Muscle of leg (tissue), 3 donors: ENCODE measurements at regions not wholly inside any gene's neighbourhood (a gene's known extent, or its start where the extent isn't known, plus 50 kb on each side); places are given as distances from the start of the nearest gene placed in this dataset.

Experiments
- DNase-seq: peaks from one replicate; pipeline ENCODE4 v3.0.0; 2013
- H3K27ac ChIP-seq: one replicate; pipeline ENCODE4 v1.5.1; 2013; ENCODE audit warnings: mild to moderate bottlenecking, low read length, control low read depth
- H3K27me3 ChIP-seq: one replicate; pipeline ENCODE4 v1.6.1; 2013; ENCODE audit warnings: low read length; ENCODE audit not compliant: control insufficient read depth, insufficient read depth
- H3K36me3 ChIP-seq: one replicate; pipeline ENCODE4 v1.6.1; 2013; ENCODE audit warnings: low read length; ENCODE audit not compliant: control insufficient read depth, insufficient read depth
- H3K4me1 ChIP-seq: one replicate; pipeline ENCODE4 v1.6.1; 2013; ENCODE audit warnings: low read length; ENCODE audit not compliant: control insufficient read depth, insufficient read depth
- H3K4me3 ChIP-seq: one replicate; pipeline ENCODE4 v1.5.1; 2013; ENCODE audit warnings: low read length, control low read depth
- H3K9me3 ChIP-seq: replicated peaks from 2 replicates; pipeline ENCODE4 v1.6.1; 2013; ENCODE audit warnings: low read depth, low read length; ENCODE audit not compliant: control insufficient read depth
- WGBS: methylation state at CpG from one replicate; pipeline ENCODE4 v1.1.5; 2013; ENCODE audit warnings: missing lambda C conversion rate; ENCODE audit not compliant: insufficient coverage; 5-methylcytosine and 5-hydroxymethylcytosine counted together

- no peaks in the 10 kb centered on the region for H3K9me3 ChIP-seq
- H3K4me3 ChIP-seq, result no peak overlapping the region
- H3K4me1 ChIP-seq, result peaks cover 2% of the 10 kb centered on the region
- no peak for DNase-seq
- no peak overlapping the region for H3K27ac ChIP-seq
- H3K27me3 ChIP-seq, result no peaks in the 10 kb centered on the region
- H3K36me3 ChIP-seq, result no peaks in the 10 kb centered on the region
Measured at GRCh38 chr1:199404976-199405375, 622.5 kb upstream of the NR5A2 start.

DNA sequence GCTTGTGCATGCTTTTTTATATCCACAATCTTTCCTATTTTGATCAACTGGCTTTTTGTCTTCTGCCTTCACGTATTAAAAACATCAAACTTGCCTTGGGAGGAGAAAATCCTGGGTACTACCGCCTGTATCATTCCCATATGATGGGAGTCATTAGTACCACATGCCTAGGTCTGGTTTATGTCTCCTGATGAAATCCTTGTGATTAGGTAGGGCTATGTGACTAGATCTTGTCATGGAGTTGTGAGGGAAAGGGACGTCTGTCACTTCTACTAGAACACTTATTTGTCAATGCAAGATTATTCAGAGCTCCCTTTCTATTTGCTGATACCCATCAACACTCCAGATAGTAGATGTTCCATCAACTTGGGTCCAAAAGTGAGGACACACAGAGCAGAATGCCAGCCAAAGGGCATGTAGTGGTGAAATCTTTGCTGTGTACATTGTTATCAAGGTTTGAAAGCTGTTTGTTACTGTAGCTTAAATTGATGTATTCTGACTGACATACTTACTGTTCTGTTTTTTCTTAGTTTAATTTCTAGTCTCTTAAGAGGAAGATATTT is 621.8 kb upstream of the NR5A2 start:
- no CpG with 5 or more reads among the region's 3 CpGs for WGBS
- Histone ChIP-seq H3K4me3 (no peak overlapping the region), H3K27ac (no peak overlapping the region)

DNA sequence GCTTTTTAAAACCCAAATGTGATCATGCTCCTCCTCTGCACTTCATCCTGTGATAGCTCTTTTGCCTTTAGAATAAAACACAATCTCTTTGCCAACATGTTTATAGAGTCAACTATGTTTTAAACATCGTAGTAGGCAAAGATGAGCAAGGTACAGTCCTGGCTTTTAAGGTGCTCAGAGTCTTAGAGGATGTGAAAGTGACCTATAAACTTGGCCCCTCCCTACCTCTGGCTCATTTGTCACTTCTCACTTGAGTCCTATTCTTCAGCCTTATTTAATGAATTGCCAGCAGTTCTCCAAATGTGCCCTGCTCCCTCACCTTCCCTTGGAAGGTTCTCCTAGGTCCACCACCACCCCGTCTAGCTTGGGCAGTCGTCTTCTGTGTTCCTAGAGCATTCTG is 617.0 kb upstream of the NR5A2 start:
- DNase-seq, result no peak
- no CpG with 5 or more reads among the region's 3 CpGs for WGBS
- H3K36me3 ChIP-seq, result no peaks in the 10 kb centered on the region
- no peaks in the 10 kb centered on the region for H3K9me3 ChIP-seq
- H3K27me3 ChIP-seq, result no peaks in the 10 kb centered on the region
- no peaks in the 10 kb centered on the region for H3K4me1 ChIP-seq
- no peak overlapping the region for H3K27ac ChIP-seq
- no peak overlapping the region for H3K4me3 ChIP-seq

More for the DNA sequence above, 621.8 kb upstream of the NR5A2 start:
- no peak for DNase-seq
- H3K36me3 ChIP-seq, result no peaks in the 10 kb centered on the region
- H3K9me3 ChIP-seq, result no peaks in the 10 kb centered on the region
- no peaks in the 10 kb centered on the region for H3K27me3 ChIP-seq
- peaks cover 2% of the 10 kb centered on the region for H3K4me1 ChIP-seq

- H3K9me3 ChIP-seq, result no peaks in the 10 kb centered on the region
- H3K36me3 ChIP-seq, result no peaks in the 10 kb centered on the region
- DNase-seq, result no peak
- no peaks in the 10 kb centered on the region for H3K4me1 ChIP-seq
- H3K4me3 ChIP-seq, result no peak overlapping the region
- no peaks in the 10 kb centered on the region for H3K27me3 ChIP-seq
- H3K27ac ChIP-seq, result no peak overlapping the region
Measured at GRCh38 chr1:199411506-199411905, 616.0 kb upstream of the NR5A2 start.

- no CpG with 5 or more reads among the region's 1 CpG for WGBS
- H3K36me3 ChIP-seq, result no peaks in the 10 kb centered on the region
- peak; percentile 19 for DNase-seq
Measured at GRCh38 chr1:199422206-199422605, 605.3 kb upstream of the NR5A2 start.

DNA sequence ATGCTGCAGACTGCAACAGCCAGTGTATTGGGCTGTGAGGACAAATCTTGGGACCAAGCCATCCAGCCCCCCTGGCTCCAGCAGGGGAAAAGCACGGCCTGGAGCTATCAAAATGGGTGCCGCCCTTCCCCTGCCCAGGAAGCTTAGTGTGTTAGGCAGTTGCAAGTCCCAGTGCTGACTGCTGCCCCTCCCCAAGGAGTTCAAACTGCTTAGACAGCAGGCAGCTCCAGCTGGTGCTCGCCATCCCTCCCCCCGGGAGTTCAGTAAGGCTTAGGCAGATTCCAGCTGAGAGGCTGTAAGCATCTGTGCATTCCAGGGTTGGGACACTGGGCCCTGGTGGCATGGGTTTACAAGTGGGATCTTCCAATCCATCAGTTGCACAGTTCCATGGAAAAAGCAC is 579.6 kb upstream of the NR5A2 start:
- H3K4me3 ChIP-seq, result no peak overlapping the region
- 63% methylated on average over 4 of the region's 4 CpGs for WGBS
- H3K36me3 ChIP-seq, result no peaks in the 10 kb centered on the region
- H3K27ac ChIP-seq, result no peak overlapping the region
- H3K27me3 ChIP-seq, result no peaks in the 10 kb centered on the region
- H3K4me1 ChIP-seq, result no peaks in the 10 kb centered on the region
- peak; percentile 11 for DNase-seq
- peaks cover 2% of the 10 kb centered on the region for H3K9me3 ChIP-seq

More at GRCh38 chr1:199422206-199422605, 605.3 kb upstream of the NR5A2 start:
- peaks cover under 1% of the 10 kb centered on the region for H3K9me3 ChIP-seq
- H3K4me3 ChIP-seq, result no peak overlapping the region
- peaks cover 3% of the 10 kb centered on the region for H3K4me1 ChIP-seq
- H3K27ac ChIP-seq, result no peak overlapping the region
- H3K27me3 ChIP-seq, result no peaks in the 10 kb centered on the region

GRCh38 chr1:199448646-199449045 is 578.9 kb upstream of the NR5A2 start:
- Histone ChIP-seq H3K27ac (no peak overlapping the region), H3K4me3 (no peak overlapping the region), H3K27me3 (no peaks in the 10 kb centered on the region), H3K4me1 (no peaks in the 10 kb centered on the region), H3K9me3 (no peaks in the 10 kb centered on the region), H3K36me3 (no peaks in the 10 kb centered on the region)
- WGBS, result no CpG with 5 or more reads among the region's 3 CpGs
- DNase-seq, result no peak

DNA sequence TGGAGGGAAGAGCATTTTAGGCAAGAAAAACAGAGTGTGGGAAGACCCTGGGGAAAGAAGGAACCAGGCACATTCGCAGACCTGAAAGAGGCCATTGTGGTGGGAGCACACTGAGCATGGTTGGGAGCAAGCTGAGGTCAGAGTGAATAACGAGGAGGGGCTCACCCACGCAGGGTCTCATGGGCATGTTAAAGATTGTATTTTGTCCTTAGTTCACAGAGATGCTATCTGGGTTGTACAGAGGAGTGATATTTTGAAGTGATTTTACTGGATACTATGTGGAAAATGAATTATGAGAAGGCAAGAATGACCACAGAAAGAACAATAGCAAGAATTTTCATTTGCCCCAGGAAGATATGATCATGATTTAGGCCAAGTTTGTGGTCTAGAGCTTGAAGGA is 578.3 kb upstream of the NR5A2 start:
- H3K27ac ChIP-seq, result no peak overlapping the region
- no peaks in the 10 kb centered on the region for H3K9me3 ChIP-seq
- H3K4me1 ChIP-seq, result no peaks in the 10 kb centered on the region
- no peaks in the 10 kb centered on the region for H3K36me3 ChIP-seq
- no peaks in the 10 kb centered on the region for H3K27me3 ChIP-seq
- H3K4me3 ChIP-seq, result no peak overlapping the region
- WGBS, result 42% methylated on average over 3 of the region's 3 CpGs
- no peak for DNase-seq

DNA sequence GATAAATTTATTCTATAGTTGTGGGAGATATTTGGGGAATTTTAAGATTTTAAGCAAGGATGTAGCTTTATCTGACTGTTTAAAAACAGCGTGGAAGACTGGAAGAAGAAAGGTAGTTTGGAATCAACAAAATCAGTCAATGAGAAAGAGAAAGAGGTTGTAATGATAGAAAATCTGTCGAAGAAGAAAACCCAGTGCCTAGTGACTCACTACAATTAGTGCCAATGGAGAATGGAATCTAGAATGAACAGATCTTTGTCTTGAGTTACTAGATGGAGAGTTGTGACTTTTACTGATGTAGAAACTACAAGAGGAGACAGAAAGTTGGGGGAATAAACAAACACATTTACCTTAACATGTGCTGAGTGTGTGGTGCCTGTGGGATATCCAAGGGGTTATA is 577.8 kb upstream of the NR5A2 start:
- no peak overlapping the region for H3K27ac ChIP-seq
- no peaks in the 10 kb centered on the region for H3K4me1 ChIP-seq
- H3K4me3 ChIP-seq, result no peak overlapping the region
- H3K27me3 ChIP-seq, result no peaks in the 10 kb centered on the region
- no peaks in the 10 kb centered on the region for H3K36me3 ChIP-seq
- WGBS, result 0% methylated on average over 1 of the region's 2 CpGs
- no peaks in the 10 kb centered on the region for H3K9me3 ChIP-seq
- no peak for DNase-seq

GRCh38 chr1:199452627-199453026 is 574.9 kb upstream of the NR5A2 start:
- no peaks in the 10 kb centered on the region for H3K9me3 ChIP-seq
- no peaks in the 10 kb centered on the region for H3K27me3 ChIP-seq
- H3K4me3 ChIP-seq, result no peak overlapping the region
- no peaks in the 10 kb centered on the region for H3K36me3 ChIP-seq
- no peak overlapping the region for H3K27ac ChIP-seq
- no peaks in the 10 kb centered on the region for H3K4me1 ChIP-seq
- WGBS, result 17% methylated on average over 1 of the region's 2 CpGs
- no peak for DNase-seq

DNA sequence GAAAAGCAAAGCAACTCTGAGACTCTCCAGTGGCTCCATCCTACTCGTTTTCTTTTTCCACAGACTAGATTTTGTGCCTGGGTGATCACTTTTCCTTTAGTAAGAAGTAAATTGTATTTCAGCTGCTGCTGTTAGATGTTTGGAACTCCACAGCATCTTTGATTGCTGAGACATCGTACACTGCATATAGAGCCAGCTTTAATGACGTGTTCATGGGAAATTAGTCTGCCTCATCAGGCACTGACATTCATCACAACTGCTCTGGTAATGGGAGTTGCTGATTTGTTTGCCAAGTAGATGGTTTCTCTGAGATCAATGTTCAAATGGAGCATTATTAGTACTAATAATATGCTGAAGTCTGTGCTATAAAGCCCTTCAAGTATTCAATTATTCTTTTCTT is 573.8 kb upstream of the NR5A2 start:
- Histone ChIP-seq H3K27ac (no peak overlapping the region), H3K4me1 (no peaks in the 10 kb centered on the region), H3K27me3 (no peaks in the 10 kb centered on the region), H3K36me3 (no peaks in the 10 kb centered on the region), H3K4me3 (no peak overlapping the region), H3K9me3 (no peaks in the 10 kb centered on the region)
- WGBS, result 53% methylated on average over 2 of the region's 3 CpGs
- DNase-seq, result peak; percentile 8
